ENCODE measurements at regions not wholly inside any gene's neighbourhood (a gene's known extent, or its start where the extent isn't known, plus 50 kb on each side); places are given as distances from the start of the nearest gene placed in this dataset.
A peak's percentile ranks its signal among the peaks of the same experiment; 100 is the strongest.

DNA sequence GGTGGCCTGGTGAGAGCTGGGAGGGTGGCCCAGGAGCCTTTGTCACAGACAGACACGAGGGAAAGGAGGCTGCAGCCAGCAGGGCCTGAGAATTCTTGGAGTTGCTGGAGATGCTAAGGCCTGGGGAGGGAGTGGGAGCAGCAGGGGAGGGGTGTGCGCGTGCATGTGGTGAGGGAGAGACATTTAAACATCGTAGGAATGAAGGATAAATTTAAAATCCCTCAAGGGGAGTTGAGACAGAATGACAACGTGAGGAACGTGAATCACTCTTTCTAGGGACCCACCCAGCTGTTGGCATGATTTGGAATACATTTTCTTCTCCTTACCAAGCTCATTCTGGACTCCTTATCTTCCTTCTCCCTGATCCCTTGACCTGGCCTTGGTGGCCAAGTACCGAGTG is 73.3 kb upstream of the CACNA1E start:
- H3K36me3 ChIP-seq (ENCODE audit: control insufficient read depth in 1 of 2, insufficient read depth in 2 of 2, low read length in 2 of 2) = no peaks in the 10 kb centered on the region
- no peaks in the 10 kb centered on the region for H3K9me3 ChIP-seq (ENCODE audit: control insufficient read depth in 1 of 2, low read length in 2 of 2)
- H3K27me3 ChIP-seq (ENCODE audit: control insufficient read depth in 1 of 2, insufficient read depth in 2 of 2, low read length in 2 of 2) = no peaks in the 10 kb centered on the region
- H3K4me3 ChIP-seq (ENCODE audit: low read depth in 1 of 2, low read length in 2 of 2) = no peak overlapping the region
- no peaks in the 10 kb centered on the region for H3K4me1 ChIP-seq (ENCODE audit: control insufficient read depth in 1 of 2, insufficient read depth in 2 of 2, low read length in 2 of 2)
- H3K27ac ChIP-seq (ENCODE audit: low read depth, low read length) = no peak overlapping the region
- H3K9ac ChIP-seq (ENCODE audit: low read depth in 1 of 2, low read length in 2 of 2) = no peak overlapping the region

GRCh38 chr1:181412746-181413145 is 70.6 kb upstream of the CACNA1E start:
- Histone ChIP-seq H3K27ac (ENCODE audit: low read depth, low read length) (no peak overlapping the region), H3K4me1 (ENCODE audit: control insufficient read depth in 1 of 2, insufficient read depth in 2 of 2, low read length in 2 of 2) (no peaks in the 10 kb centered on the region)

DNA sequence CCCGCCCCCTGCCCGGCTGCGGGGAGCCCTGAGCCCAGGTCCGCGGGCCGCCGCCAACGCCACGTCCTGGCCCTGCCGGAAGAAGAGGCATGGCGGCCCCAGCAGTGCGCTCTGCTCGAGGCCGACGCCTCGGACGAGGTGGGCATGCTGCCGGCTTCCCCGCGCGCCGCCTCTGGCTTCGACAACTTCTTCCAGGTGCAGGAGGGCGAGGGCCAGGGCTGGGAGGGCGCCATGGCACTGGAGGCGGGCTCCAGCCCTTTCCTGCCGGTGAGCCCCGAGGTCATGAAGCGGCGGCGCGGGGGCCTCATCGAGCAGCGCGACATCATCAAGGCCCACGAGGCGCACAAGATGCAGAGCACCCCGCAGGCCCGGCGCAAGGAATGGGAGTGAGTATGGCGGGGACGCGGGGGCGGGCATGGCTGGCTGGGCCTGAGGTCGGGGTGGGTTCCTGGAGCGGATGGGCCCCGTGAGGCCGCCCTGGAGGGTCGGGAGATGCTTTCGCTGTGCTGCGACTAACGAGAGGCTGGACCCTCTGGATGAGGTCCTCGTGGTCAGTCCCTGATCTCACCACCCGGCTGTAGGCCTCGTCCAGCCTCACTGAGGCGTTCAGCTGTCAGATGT is 70.0 kb upstream of the CACNA1E start:
- peaks cover 0 to 4% of the 10 kb centered on the region in 2 donors for H3K27me3 ChIP-seq (ENCODE audit: control insufficient read depth in 1 of 2, insufficient read depth in 2 of 2, low read length in 2 of 2)

More at GRCh38 chr1:181412746-181413145, 70.6 kb upstream of the CACNA1E start:
- H3K27me3 ChIP-seq (ENCODE audit: control insufficient read depth in 1 of 2, insufficient read depth in 2 of 2, low read length in 2 of 2) = peaks cover 0 to 4% of the 10 kb centered on the region in 2 donors
- H3K4me3 ChIP-seq (ENCODE audit: low read depth in 1 of 2, low read length in 2 of 2) = no peak overlapping the region
- H3K9me3 ChIP-seq (ENCODE audit: control insufficient read depth in 1 of 2, low read length in 2 of 2) = no peaks in the 10 kb centered on the region
- no peak overlapping the region for H3K9ac ChIP-seq (ENCODE audit: low read depth in 1 of 2, low read length in 2 of 2)
- H3K36me3 ChIP-seq (ENCODE audit: control insufficient read depth in 1 of 2, insufficient read depth in 2 of 2, low read length in 2 of 2) = no peaks in the 10 kb centered on the region

GRCh38 chr1:181413836-181414235 is 69.5 kb upstream of the CACNA1E start:
- H3K4me3 ChIP-seq (ENCODE audit: low read depth in 1 of 2, low read length in 2 of 2) = no peak overlapping the region
- H3K4me1 ChIP-seq (ENCODE audit: control insufficient read depth in 1 of 2, insufficient read depth in 2 of 2, low read length in 2 of 2) = no peaks in the 10 kb centered on the region
- no peak overlapping the region for H3K27ac ChIP-seq (ENCODE audit: low read depth, low read length)
- H3K27me3 ChIP-seq (ENCODE audit: control insufficient read depth in 1 of 2, insufficient read depth in 2 of 2, low read length in 2 of 2) = peaks cover 0 to 4% of the 10 kb centered on the region in 2 donors
- no peak overlapping the region for H3K9ac ChIP-seq (ENCODE audit: low read depth in 1 of 2, low read length in 2 of 2)
- no peaks in the 10 kb centered on the region for H3K36me3 ChIP-seq (ENCODE audit: control insufficient read depth in 1 of 2, insufficient read depth in 2 of 2, low read length in 2 of 2)
- H3K9me3 ChIP-seq (ENCODE audit: control insufficient read depth in 1 of 2, low read length in 2 of 2) = no peaks in the 10 kb centered on the region

More for the DNA sequence above, 70.0 kb upstream of the CACNA1E start:
- no peaks in the 10 kb centered on the region for H3K36me3 ChIP-seq (ENCODE audit: control insufficient read depth in 1 of 2, insufficient read depth in 2 of 2, low read length in 2 of 2)
- H3K4me1 ChIP-seq (ENCODE audit: control insufficient read depth in 1 of 2, insufficient read depth in 2 of 2, low read length in 2 of 2) = no peaks in the 10 kb centered on the region
- H3K9ac ChIP-seq (ENCODE audit: low read depth in 1 of 2, low read length in 2 of 2) = no peak overlapping the region
- no peaks in the 10 kb centered on the region for H3K9me3 ChIP-seq (ENCODE audit: control insufficient read depth in 1 of 2, low read length in 2 of 2)
- H3K27ac ChIP-seq (ENCODE audit: low read depth, low read length) = no peak overlapping the region
- H3K4me3 ChIP-seq (ENCODE audit: low read depth in 1 of 2, low read length in 2 of 2) = no peak overlapping the region

GRCh38 chr1:181416268-181416860 is 67.0 kb upstream of the CACNA1E start:
- Histone ChIP-seq H3K27ac (ENCODE audit: low read depth, low read length) (no peak overlapping the region), H3K9ac (ENCODE audit: low read depth in 1 of 2, low read length in 2 of 2) (no peak overlapping the region), H3K9me3 (ENCODE audit: control insufficient read depth in 1 of 2, low read length in 2 of 2) (no peaks in the 10 kb centered on the region), H3K4me1 (ENCODE audit: control insufficient read depth in 1 of 2, insufficient read depth in 2 of 2, low read length in 2 of 2) (no peaks in the 10 kb centered on the region), H3K27me3 (ENCODE audit: control insufficient read depth in 1 of 2, insufficient read depth in 2 of 2, low read length in 2 of 2) (peaks cover 0 to 6% of the 10 kb centered on the region in 2 donors), H3K4me3 (ENCODE audit: low read depth in 1 of 2, low read length in 2 of 2) (no peak overlapping the region), H3K36me3 (ENCODE audit: control insufficient read depth in 1 of 2, insufficient read depth in 2 of 2, low read length in 2 of 2) (no peaks in the 10 kb centered on the region)

GRCh38 chr1:181417915-181418314 is 65.4 kb upstream of the CACNA1E start:
- no peak overlapping the region for H3K9ac ChIP-seq (ENCODE audit: low read depth in 1 of 2, low read length in 2 of 2)
- H3K4me1 ChIP-seq (ENCODE audit: control insufficient read depth in 1 of 2, insufficient read depth in 2 of 2, low read length in 2 of 2) = no peaks in the 10 kb centered on the region
- no peak overlapping the region for H3K4me3 ChIP-seq (ENCODE audit: low read depth in 1 of 2, low read length in 2 of 2)
- H3K27ac ChIP-seq (ENCODE audit: low read depth, low read length) = no peak overlapping the region
- no peaks in the 10 kb centered on the region for H3K9me3 ChIP-seq (ENCODE audit: control insufficient read depth in 1 of 2, low read length in 2 of 2)
- H3K36me3 ChIP-seq (ENCODE audit: control insufficient read depth in 1 of 2, insufficient read depth in 2 of 2, low read length in 2 of 2) = no peaks in the 10 kb centered on the region
- H3K27me3 ChIP-seq (ENCODE audit: control insufficient read depth in 1 of 2, insufficient read depth in 2 of 2, low read length in 2 of 2) = peaks cover 0 to 6% of the 10 kb centered on the region in 2 donors

GRCh38 chr1:181423301-181423918 is 59.9 kb upstream of the CACNA1E start:
- no peaks in the 10 kb centered on the region for H3K9me3 ChIP-seq (ENCODE audit: control insufficient read depth in 1 of 2, low read length in 2 of 2)
- H3K4me3 ChIP-seq (ENCODE audit: low read depth in 1 of 2, low read length in 2 of 2) = no peak overlapping the region
- H3K27ac ChIP-seq (ENCODE audit: low read depth, low read length) = no peak overlapping the region
- no peaks in the 10 kb centered on the region for H3K36me3 ChIP-seq (ENCODE audit: control insufficient read depth in 1 of 2, insufficient read depth in 2 of 2, low read length in 2 of 2)
- H3K27me3 ChIP-seq (ENCODE audit: control insufficient read depth in 1 of 2, insufficient read depth in 2 of 2, low read length in 2 of 2) = peaks cover 3 to 6% of the 10 kb centered on the region in 2 donors
- H3K9ac ChIP-seq (ENCODE audit: low read depth in 1 of 2, low read length in 2 of 2) = no peak overlapping the region
- peaks cover 0 to 5% of the 10 kb centered on the region in 2 donors for H3K4me1 ChIP-seq (ENCODE audit: control insufficient read depth in 1 of 2, insufficient read depth in 2 of 2, low read length in 2 of 2)

- Histone ChIP-seq H3K4me1 (ENCODE audit: control insufficient read depth in 1 of 2, insufficient read depth in 2 of 2, low read length in 2 of 2) (peaks cover 0 to 5% of the 10 kb centered on the region in 2 donors), H3K9me3 (ENCODE audit: control insufficient read depth in 1 of 2, low read length in 2 of 2) (no peaks in the 10 kb centered on the region), H3K27ac (ENCODE audit: low read depth, low read length) (no peak overlapping the region), H3K36me3 (ENCODE audit: control insufficient read depth in 1 of 2, insufficient read depth in 2 of 2, low read length in 2 of 2) (no peaks in the 10 kb centered on the region), H3K4me3 (ENCODE audit: low read depth in 1 of 2, low read length in 2 of 2) (peak overlapping the region; percentile 1 to 47), H3K9ac (ENCODE audit: low read depth in 1 of 2, low read length in 2 of 2) (no peak overlapping the region), H3K27me3 (ENCODE audit: control insufficient read depth in 1 of 2, insufficient read depth in 2 of 2, low read length in 2 of 2) (peaks cover 3 to 6% of the 10 kb centered on the region in 2 donors)
Measured at GRCh38 chr1:181424786-181425403, 58.4 kb upstream of the CACNA1E start.

DNA sequence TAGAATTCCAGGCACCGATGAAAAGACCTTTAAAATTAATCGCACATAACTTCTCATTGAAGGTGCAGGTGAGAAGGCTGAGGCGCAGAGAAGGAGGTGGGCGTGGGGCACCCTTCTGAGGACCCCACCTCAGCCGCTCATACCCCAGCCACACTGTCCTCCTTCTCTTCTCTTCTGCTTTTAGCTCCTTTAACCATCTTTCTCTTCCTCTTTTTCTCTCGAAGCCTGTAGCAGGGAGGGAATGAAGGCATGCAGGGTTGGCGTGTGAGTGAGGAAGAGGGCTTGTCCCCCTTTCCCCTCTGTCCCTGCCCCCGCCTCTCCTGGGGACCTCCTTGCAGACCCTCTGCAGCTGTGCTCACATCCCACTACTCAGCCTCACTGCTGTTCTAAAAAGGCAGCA is 57.8 kb upstream of the CACNA1E start:
- Histone ChIP-seq H3K4me3 (ENCODE audit: low read depth in 1 of 2, low read length in 2 of 2) (no peak overlapping the region), H3K27me3 (ENCODE audit: control insufficient read depth in 1 of 2, insufficient read depth in 2 of 2, low read length in 2 of 2) (peaks cover 3 to 6% of the 10 kb centered on the region in 2 donors), H3K4me1 (ENCODE audit: control insufficient read depth in 1 of 2, insufficient read depth in 2 of 2, low read length in 2 of 2) (peaks cover 0 to 5% of the 10 kb centered on the region in 2 donors), H3K9ac (ENCODE audit: low read depth in 1 of 2, low read length in 2 of 2) (no peak overlapping the region), H3K27ac (ENCODE audit: low read depth, low read length) (no peak overlapping the region), H3K9me3 (ENCODE audit: control insufficient read depth in 1 of 2, low read length in 2 of 2) (no peaks in the 10 kb centered on the region), H3K36me3 (ENCODE audit: control insufficient read depth in 1 of 2, insufficient read depth in 2 of 2, low read length in 2 of 2) (no peaks in the 10 kb centered on the region)

DNA sequence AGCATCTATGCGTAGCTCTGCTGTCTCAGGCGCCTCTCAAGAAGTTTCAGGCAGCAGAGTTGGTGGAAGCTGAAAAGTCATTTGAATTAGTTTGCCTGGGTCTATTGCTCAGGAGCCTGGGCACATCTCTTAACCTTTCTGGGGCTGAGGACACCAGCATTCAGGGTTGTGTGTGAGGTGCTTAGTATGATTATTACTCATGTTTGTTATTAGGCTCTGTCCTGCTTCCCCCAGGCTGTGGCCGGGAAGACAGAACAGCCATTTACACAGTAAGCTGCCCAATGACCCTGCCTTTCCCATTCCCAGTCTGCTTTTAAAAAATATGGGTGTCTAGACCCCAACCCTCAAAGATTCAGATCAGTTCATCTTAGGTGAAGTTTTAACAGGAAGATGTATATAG is 53.9 kb upstream of the CACNA1E start:
- no peak overlapping the region for H3K27ac ChIP-seq (ENCODE audit: low read depth, low read length)
- peaks cover 0 to 3% of the 10 kb centered on the region in 2 donors for H3K4me1 ChIP-seq (ENCODE audit: control insufficient read depth in 1 of 2, insufficient read depth in 2 of 2, low read length in 2 of 2)
- no peak overlapping the region for H3K4me3 ChIP-seq (ENCODE audit: low read depth in 1 of 2, low read length in 2 of 2)
- H3K27me3 ChIP-seq (ENCODE audit: control insufficient read depth in 1 of 2, insufficient read depth in 2 of 2, low read length in 2 of 2) = no peaks in the 10 kb centered on the region
- H3K36me3 ChIP-seq (ENCODE audit: control insufficient read depth in 1 of 2, insufficient read depth in 2 of 2, low read length in 2 of 2) = no peaks in the 10 kb centered on the region
- no peak overlapping the region for H3K9ac ChIP-seq (ENCODE audit: low read depth in 1 of 2, low read length in 2 of 2)
- no peaks in the 10 kb centered on the region for H3K9me3 ChIP-seq (ENCODE audit: control insufficient read depth in 1 of 2, low read length in 2 of 2)

Measured in duodenal mucosa (tissue), 2 donors.